ENCODE measurements at regions not wholly inside any gene's neighbourhood (a gene's known extent, or its start where the extent isn't known, plus 50 kb on each side); places are given as distances from the start of the nearest gene placed in this dataset.

GRCh38 chr5:96114736-96115135 lies 153.1 kb upstream of the ELL2 start:
- TF ChIP-seq CTCF (IDR thresholded peaks at IDR 0.05) (no peak), POLR2A (IDR thresholded peaks at IDR 0.05) (no peak), EP300 (IDR thresholded peaks at IDR 0.05) (no peak)

Data from gastroesophageal sphincter (tissue), 3 donors.